Parathyroid adenoma (tissue), 2 donors: ENCODE measurements at regions not wholly inside any gene's neighbourhood (a gene's known extent, or its start where the extent isn't known, plus 50 kb on each side); places are given as distances from the start of the nearest gene placed in this dataset.

Experiments used
- H2AFZ ChIP-seq: fragments of 300-600 bp; sonication (generic); one replicate; pipeline ENCODE4 v1.7.0; 2017; ENCODE audit warnings: antibody characterized with exemption, mild to moderate bottlenecking
- H3K27ac ChIP-seq: fragments of 300-600 bp; sonication (generic); one replicate; pipeline ENCODE4 v1.7.0; 2017
- H3K27me3 ChIP-seq: fragments of 300-600 bp; sonication (generic); one replicate; pipeline ENCODE4 v1.7.0; 2017; ENCODE audit warnings: low read length; ENCODE audit not compliant: control insufficient read depth, insufficient read depth
- H3K36me3 ChIP-seq: fragments of 300-600 bp; sonication (generic); one replicate; pipeline ENCODE4 v1.7.0; 2017; ENCODE audit warnings: low read length; ENCODE audit not compliant: control insufficient read depth, insufficient read depth
- H3K4me1 ChIP-seq: fragments of 300-600 bp; sonication (generic); one replicate; pipeline ENCODE4 v1.7.0; 2017; ENCODE audit warnings: control low read depth
- H3K4me2 ChIP-seq: fragments of 300-600 bp; sonication (generic); one replicate; pipeline ENCODE4 v1.7.0; 2017; ENCODE audit warnings: low read length
- H3K4me3 ChIP-seq: fragments of 300-600 bp; sonication (generic); one replicate; pipeline ENCODE4 v1.7.0; 2017; ENCODE audit warnings: low read depth, low read length
- H3K79me2 ChIP-seq: fragments of 300-600 bp; sonication (generic); one replicate; pipeline ENCODE4 v1.7.0; 2017; ENCODE audit warnings: control low read depth
- H3K9ac ChIP-seq: fragments of 300-600 bp; sonication (generic); one replicate; pipeline ENCODE4 v1.7.0; 2017; ENCODE audit warnings: mild to moderate bottlenecking
- H3K9me3 ChIP-seq: fragments of 300-600 bp; sonication (generic); one replicate; pipeline ENCODE4 v1.7.0; 2017; ENCODE audit warnings: low read length; ENCODE audit not compliant: control insufficient read depth
- CTCF ChIP-seq: fragments of 300-600 bp; sonication (generic); IDR thresholded peaks from one replicate; pipeline ENCODE4 v1.7.0; 2017; ENCODE audit warnings: antibody characterized with exemption, mild to moderate bottlenecking
- donor health status: primary hyperparathyroidism.

GRCh38 chr4:105061136-105061696, 85.5 kb upstream of the TET2 start:
- no peaks in the 10 kb centered on the region for H3K79me2 ChIP-seq
- H3K4me3 ChIP-seq: no peak overlapping the region
- H3K27me3 ChIP-seq: no peaks in the 10 kb centered on the region
- no peaks in the 10 kb centered on the region for H3K36me3 ChIP-seq
- no peak for TF ChIP-seq CTCF
- no peak overlapping the region for H3K9ac ChIP-seq
- H2AFZ ChIP-seq: no peak overlapping the region
- no peaks in the 10 kb centered on the region for H3K4me1 ChIP-seq
- H3K9me3 ChIP-seq: no peaks in the 10 kb centered on the region
- no peak overlapping the region for H3K4me2 ChIP-seq
- no peak overlapping the region for H3K27ac ChIP-seq

- Histone ChIP-seq H2AFZ (no peak overlapping the region), H3K4me3 (no peak overlapping the region), H3K4me2 (no peak overlapping the region), H3K27me3 (no peaks in the 10 kb centered on the region), H3K9me3 (no peaks in the 10 kb centered on the region), H3K36me3 (no peaks in the 10 kb centered on the region), H3K9ac (no peak overlapping the region), H3K4me1 (no peaks in the 10 kb centered on the region), H3K79me2 (no peaks in the 10 kb centered on the region), H3K27ac (no peak overlapping the region)
- TF ChIP-seq CTCF: no peak
Observed at GRCh38 chr4:105061731-105062130, 84.9 kb upstream of the TET2 start.

DNA sequence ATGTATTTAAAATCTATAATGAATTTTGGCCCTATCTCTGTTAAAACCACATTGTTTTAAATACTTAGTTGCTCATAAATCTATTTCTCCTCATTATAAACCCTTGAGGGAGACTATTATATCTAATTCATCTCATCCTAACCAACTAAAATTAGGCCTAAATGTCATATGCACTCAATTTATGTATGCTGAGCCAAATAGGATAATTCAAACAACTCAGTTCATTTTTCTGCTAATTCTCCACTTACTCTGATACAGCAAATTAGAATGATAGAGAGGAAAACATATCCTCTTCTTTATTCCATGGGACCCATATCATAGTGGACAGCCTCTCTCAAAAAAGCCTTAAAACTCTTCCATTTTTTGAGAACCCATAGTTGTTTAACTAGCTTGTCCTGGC, 80.3 kb upstream of the TET2 start:
- Histone ChIP-seq H3K79me2 (no peaks in the 10 kb centered on the region), H2AFZ (no peak overlapping the region), H3K9ac (no peak overlapping the region), H3K4me2 (no peak overlapping the region), H3K27ac (no peak overlapping the region), H3K4me3 (no peak overlapping the region), H3K9me3 (no peaks in the 10 kb centered on the region), H3K36me3 (no peaks in the 10 kb centered on the region), H3K27me3 (no peaks in the 10 kb centered on the region), H3K4me1 (no peaks in the 10 kb centered on the region)
- no peak for TF ChIP-seq CTCF

DNA sequence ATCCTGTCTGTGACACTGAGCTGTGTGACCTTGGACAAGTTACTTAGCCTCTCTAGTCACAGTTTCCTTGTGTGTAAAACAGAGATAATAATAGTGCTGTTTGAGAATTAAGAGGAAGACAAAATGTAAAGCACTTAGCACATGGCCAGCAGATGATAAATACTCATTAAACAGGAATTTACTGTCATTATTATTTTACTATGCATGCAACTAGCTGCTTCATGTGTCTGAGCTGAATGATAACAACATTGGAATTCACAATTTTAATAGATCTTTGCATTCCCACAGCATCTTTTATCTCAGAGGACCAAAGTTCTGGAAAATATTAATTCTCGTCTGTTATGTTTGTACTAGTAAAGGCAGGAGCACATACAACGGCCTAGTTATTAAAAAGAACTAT, 79.2 kb upstream of the TET2 start:
- Histone ChIP-seq H3K4me2 (no peak overlapping the region), H3K27me3 (no peaks in the 10 kb centered on the region), H3K79me2 (no peaks in the 10 kb centered on the region), H3K9ac (no peak overlapping the region), H3K27ac (no peak overlapping the region), H3K36me3 (no peaks in the 10 kb centered on the region), H3K9me3 (no peaks in the 10 kb centered on the region), H3K4me1 (no peaks in the 10 kb centered on the region), H2AFZ (no peak overlapping the region), H3K4me3 (no peak overlapping the region)
- TF ChIP-seq CTCF: no peak

DNA sequence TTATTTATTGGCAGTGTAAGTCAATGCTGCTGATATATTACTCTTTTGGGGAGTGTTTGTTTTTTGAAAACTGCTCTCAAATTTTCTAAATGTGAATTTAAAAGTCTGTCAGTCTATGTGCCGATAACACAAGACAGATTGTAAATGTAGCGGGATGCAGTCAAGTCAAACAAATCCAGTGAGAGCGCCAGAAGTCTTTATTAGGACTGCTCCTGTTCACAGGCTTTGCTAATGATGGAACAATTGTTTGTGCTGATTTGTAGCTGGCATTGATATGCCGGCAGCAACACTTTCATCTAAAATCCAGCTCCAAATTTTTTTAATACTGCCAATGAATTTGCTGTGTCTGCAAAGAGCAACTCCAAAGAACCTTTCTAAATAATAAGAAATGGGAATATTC, 78.7 kb upstream of the TET2 start:
- H3K4me2 ChIP-seq: no peak overlapping the region
- no peaks in the 10 kb centered on the region for H3K79me2 ChIP-seq
- no peak overlapping the region for H3K27ac ChIP-seq
- H3K27me3 ChIP-seq: no peaks in the 10 kb centered on the region
- no peak overlapping the region for H2AFZ ChIP-seq
- TF ChIP-seq CTCF: no peak
- no peaks in the 10 kb centered on the region for H3K4me1 ChIP-seq
- no peak overlapping the region for H3K4me3 ChIP-seq
- no peaks in the 10 kb centered on the region for H3K36me3 ChIP-seq
- no peak overlapping the region for H3K9ac ChIP-seq
- no peaks in the 10 kb centered on the region for H3K9me3 ChIP-seq
